Renal cortical epithelial cell (primary cell): ENCODE measurements at regions not wholly inside any gene's neighbourhood (a gene's known extent, or its start where the extent isn't known, plus 50 kb on each side); places are given as distances from the start of the nearest gene placed in this dataset.
A peak's percentile ranks its signal among the peaks of the same experiment; 100 is the strongest.
"Not testable (repeated sequence)": the region's sequence is repeated elsewhere in the genome, so short reads cannot be mapped to it uniquely, and the experiment has no call there.

Experiments used
- DNase-seq: peaks from one replicate; pipeline ENCODE4 v3.0.0-alpha.2; 2011; ENCODE audit warnings: low read depth

DNA sequence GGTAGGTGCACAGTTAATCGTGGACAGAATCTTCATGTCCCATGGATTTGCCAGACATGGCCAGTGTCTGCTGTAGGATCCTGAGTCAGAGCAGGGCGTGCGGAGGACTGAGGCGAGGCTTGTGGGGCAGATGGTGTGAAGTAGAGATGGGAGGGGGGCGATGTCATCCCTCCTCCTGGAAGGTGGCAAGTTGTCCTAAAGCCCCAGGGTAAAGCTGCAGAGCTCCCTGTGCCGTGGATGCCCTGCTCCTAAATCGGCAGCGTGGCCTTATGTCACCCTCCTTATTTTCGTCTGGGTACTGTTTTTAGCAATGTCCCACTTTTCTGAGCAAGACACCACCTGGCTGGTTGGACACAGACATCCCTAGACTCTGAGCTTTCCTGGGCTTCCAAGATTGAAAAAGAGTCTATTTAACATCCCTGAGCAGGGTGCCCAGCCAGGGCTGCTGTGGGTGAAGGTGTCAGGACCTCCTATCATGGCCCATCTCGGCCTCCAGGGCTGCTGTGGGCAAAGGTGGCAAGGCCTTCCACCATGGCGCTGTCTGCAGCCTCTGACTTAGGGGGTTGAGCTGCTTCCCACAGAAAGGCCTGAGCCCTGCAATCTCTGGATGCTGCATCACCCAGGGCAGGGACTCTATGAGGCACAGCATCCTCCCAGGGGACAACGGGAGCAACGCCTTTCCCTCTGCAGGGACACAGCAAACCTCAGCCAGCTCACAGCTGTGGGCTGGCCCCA, 145.4 kb downstream of the TTLL2 start:
- no peak for DNase-seq

DNA sequence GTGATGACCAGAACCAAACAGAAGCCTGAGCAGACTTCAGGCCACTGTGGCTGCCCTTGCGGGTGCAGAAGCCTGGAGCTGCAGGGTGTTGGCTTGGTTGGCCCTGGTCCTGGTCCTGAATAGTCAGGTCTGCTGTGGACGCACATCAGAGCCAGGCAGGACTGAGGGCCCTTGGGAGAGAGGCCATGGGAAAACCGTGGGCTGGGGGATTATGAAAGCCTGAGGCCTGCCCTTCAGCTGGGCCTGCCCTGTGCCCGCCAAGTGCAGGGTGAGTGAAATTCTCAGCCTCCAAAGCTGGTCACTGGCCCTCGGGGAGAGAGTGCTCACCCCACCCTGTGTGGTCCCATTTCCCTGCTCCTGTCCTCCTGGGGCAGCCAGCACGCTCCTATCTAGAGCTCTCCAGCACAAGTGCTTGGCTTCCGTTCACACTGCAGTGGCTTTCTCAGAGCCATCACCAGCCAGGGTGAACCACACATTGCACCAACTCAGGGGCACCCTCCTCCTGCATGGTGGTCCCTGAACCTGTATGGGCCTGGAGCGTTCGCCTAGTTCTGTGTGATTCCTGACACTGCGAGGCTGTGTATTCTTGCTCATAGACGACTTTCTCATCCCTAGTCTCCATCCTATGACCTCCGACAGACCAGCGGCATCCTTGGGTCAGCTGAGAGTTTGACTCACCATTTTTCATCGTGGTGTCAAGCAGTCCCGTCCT, 146.1 kb downstream of the TTLL2 start:
- no peak for DNase-seq

DNA sequence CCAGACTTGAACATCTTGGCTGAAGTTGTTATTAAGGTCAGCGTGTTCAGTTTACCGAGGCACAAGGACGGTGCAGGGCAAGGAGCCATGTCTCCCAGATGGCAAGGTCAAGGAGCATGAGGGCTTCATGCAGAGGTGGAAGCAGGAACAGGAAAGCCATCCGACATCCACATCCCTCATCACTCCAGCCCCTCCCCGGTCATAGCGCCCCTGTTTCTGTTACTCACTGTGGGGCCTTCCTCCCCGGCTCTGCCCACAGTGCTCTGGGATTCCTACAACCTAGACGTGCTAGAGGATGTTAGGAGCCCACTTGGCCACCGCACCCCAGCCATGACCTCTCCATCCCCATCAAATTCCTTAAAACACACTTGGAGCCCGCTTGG, 146.7 kb downstream of the TTLL2 start:
- no peak for DNase-seq

DNA sequence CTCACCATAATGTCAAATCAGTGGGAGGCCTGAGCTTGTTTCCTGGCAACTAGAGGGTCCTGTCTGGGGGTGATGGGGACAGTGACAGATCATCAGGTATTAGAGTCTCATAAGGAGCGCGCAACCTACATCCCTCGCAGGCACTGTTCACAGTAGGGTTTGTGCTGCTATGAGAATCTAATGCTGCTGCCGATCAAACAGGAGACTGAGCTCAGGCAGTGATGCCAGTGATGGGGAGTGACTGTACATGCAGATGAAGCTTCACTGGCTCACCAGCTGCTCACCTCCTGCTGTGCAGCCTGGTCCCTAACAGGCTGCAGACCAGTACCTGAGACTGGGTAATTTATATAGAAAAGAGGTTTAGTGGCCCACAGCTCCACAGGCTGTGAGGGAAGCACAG, 147.3 kb downstream of the TTLL2 start:
- no peak for DNase-seq

DNA sequence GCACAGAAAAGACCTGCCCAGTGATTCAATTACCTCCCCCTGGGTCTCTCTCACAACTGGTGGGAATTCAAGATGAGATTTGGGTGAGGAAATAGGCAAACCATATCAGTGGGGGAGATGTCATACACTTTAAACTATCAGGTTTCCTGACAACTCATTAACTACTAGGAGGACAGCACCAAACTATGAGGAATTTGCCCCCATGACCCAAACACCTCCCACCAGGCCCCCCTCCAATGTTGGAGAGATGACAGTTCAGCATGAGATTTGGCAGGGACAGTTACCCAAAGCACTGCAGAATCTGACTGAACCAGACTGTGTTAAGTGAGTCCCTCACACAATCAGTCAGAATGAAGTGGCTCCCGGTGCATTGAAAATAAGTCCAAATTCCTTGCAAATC, 148.0 kb downstream of the TTLL2 start:
- DNase-seq = no peak

DNA sequence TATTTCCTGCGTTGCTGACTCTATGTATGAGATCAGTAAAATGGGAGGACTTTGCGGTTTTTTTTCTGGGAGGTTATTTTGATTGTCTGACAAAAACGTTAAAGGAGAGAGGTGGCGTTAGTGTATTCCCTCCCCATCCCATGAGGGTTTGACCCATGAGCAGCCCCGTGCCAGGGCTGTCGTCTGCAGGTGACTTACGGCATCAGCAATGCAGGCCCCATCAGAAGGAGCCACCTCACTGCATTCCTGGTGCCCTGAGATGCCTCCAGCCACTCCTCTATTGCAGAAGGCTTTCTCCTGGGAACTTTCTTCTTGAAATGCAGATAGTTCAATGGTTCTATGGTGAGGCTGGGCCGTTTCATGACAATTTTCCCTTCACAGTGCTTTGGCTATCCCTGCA, 149.3 kb downstream of the TTLL2 start:
- no peak for DNase-seq

DNA sequence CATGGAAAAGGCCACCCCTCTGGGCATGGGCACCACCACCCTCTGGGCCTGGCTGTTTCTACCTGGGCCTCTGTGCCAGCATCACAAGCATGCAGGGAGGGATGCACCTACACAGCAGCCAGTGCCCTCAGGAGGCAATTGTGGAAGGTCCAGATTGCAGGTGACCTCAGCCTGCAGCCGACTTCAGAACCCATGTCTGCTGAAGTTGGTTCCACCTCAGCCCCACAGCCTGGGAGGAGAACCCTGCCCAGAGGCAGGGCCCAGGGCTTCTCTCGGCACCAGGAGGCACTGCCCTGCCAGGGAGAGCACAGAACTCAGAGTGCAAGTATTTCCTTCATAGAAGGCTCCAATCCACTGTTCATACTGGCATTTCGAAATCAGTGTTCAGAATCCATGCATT, 149.8 kb downstream of the TTLL2 start:
- DNase-seq = no peak

DNA sequence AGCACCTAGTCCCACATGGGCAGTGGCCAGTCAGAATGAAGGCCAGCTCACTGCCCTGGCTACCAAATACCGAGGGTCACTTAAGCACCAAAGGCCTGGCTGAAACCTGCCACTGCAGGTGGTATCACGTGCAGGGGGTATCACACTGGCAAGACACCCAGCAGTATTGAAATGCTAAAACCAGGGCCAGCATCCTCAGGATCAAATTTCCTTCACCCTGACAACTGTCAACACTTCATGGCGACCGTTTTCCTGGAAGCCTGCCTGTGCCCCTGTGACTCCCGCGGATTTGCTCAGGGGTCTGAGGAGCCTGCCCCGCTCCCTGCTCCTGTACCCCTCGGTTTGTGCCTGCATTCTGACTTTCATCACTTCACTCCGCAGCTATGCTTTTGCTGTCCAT, 151.1 kb downstream of the TTLL2 start:
- DNase-seq = no peak

DNA sequence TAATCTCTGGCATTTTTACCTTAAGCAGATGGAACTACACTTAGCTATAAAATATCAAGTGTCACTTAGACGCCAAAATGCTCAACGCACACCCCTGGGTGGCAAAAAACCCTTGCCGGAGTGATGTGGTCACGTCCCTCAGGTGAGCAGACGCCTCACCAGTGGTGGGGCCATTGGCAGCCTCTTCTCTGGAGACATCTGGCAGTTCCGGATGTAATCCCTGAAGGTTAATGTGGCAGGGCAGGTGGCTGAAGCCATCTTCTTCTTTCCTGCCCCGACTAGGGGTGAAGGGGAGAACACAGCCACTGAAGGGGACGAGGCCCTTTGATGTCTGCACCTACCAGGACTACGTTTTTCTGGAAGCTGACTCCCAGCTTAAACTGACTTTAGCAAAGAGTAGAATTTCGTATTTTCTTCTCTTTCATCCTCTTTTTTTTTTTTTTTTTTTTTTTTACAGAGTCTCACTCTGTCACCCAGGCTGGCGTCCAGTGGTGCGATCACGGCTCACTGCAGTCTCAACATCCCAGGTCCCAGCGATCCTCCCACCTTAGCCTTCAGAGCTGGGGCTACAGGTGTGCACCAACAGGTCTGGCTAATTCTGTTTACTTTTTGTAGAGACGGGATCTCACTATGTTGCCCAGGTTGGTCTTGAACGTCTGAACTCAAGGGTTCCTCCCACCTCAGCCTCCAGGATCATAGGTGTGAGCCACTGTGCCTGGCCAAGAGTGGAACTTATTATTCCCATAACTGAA, 152.1 kb downstream of the TTLL2 start:
- DNase-seq = no peak

DNA sequence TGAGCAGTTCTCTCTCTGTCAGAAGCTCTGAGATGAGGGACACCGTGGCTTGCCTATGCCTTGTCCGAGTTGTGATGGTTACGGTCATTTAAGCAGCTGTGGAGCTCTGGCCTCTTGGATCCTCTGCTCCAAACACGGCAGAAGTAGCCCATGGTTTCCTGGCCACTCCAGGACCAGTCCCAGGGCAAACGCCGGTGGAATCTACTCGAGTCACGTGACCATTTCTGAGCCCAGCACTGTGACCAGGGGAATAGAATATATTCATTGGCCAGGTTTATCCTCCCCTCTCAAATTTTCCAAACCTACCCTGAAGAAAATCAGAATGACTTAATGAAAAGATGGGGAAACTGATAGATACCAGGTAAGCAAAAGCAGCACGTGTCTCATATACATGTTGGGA, 152.8 kb downstream of the TTLL2 start:
- no peak for DNase-seq

DNA sequence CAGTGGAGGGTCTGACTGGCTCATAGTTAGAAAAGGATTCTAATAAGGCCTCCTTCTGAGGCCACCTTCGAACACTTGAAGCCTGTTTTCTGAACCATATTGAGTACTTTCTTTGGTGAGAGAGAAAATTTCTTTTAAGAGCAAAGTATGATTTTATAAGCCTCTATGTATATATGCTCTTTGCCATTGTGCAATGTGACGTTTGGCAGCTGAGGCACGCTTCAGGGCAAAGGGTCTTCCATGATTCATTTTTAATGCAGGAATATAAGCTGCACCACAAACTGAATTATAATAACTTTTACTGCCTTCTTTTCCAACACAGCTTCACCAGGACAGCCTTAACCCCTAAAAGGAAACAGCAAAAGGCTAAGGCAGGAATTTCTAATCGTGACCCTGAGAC, 154.4 kb downstream of the TTLL2 start:
- no peak for DNase-seq

DNA sequence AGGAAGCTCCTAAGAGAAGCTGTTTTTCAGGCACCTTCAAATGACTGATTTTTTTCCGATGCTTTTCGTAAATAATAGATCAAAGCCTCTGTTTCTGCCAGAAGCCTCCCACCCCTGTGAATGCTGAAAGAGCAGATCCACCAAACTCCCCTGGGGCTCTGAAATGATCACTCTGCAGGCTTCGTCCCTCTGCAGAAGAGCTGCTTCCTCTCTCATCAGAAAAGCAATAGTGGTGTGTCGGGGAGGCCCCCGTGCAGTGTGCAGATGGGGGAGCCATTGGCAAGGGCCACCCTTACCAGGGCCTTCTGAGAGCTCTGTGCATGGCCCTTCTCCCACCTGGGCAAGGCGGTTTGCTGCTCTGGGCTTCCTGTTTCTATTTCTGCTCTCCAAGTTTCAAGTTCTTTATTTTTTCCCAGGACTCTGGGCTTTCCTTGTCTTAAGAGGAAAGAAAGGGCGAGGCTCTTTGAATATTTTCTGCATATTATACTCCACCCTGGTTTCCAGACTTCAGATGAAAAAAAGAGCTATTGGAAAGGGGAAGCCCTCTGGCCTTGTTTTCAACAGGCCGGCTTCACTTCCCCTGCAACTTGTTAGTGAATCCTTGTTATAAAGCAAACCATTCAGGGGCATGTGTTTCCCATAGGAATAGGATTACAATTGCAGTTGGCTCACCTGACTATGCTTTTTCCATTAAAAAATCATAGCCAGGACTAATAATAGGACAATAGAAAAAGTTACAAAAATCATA, 155.2 kb downstream of the TTLL2 start:
- no peak for DNase-seq

DNA sequence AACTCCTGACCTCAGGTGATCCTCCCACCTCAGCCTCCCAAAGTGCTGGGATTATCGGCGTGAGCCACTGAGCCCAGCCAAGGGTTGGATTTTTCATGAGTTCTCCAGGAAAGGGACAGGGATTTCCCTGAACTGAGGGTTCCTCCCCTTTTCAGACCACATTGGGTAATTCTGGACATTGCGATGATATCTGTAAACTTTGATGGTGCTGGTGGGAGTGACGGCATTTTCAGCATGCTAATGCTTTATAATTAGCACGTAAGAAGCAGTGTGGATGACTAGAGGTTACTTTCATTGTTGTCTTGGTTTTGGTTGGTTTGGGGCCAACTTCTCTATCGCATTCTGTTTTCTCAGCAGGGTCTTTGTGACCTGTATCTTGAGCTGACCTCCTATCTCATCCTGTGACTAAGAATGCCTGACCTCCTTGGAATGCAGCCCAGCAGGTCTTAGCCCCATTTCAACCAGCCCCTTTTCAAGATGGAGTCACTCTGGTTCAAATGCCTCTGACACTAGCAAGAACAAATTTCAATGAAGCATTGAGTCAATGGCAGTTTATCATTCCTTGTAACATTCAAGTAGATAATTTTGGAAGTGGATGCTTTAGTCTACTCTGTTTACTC, 156.5 kb downstream of the TTLL2 start:
- DNase-seq = no peak

DNA sequence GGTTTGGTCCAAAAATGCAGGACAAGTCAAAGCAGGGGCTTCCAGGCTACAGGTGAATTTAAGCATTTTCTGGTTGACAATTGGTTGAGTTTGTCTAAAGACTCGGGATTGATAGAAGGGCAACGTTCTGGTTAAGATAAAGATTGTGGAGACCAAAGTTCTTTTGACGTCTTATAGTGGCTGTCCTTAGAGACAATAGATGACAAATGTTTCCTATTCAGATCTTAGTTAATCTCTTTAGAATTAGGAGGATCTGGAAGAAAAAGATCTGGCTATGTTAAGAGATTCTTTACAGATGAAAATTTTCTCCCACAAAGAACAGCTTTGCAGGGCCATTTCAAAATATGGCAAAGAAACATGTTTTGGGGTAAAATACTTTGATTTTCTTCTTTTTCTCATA, 157.9 kb downstream of the TTLL2 start:
- DNase-seq = not testable (repeated sequence)

DNA sequence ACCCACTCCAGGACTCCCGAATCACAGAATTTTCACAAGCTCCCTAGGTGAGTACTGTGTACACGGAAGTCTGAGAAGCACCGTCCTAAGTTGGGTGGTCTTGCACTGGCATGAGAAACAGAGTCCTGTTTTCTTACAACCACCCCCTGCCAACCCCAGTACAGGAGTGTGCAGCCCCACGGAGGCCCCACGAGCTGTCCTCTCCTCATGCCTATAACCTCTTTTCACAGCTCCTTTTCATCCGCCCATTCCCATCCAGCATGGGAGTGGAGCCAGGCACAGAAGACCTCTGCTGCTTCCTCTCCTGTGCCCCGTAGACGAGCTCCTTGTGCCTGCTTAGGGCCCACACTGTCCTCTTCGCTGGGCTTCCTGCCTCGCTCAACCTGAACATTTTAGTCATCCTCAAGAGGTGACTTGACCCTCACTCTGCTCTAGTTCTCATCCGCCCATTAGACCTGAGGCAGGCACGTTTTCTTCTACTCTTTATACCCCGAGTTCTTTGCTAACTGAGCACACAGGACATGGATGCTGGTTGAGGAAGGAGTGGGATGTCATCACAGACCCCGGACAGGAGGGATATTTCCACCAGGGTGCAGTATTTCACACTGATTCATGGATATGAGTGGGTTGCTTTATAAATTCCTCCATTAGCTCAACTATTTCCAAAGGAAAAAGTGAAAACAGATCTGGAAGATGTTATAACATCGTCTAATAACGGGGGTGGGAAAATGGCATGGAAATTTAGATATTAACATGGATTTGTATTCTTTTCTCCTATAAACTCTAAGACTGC, 160.5 kb downstream of the TTLL2 start:
- DNase-seq = peak; percentile 29

DNA sequence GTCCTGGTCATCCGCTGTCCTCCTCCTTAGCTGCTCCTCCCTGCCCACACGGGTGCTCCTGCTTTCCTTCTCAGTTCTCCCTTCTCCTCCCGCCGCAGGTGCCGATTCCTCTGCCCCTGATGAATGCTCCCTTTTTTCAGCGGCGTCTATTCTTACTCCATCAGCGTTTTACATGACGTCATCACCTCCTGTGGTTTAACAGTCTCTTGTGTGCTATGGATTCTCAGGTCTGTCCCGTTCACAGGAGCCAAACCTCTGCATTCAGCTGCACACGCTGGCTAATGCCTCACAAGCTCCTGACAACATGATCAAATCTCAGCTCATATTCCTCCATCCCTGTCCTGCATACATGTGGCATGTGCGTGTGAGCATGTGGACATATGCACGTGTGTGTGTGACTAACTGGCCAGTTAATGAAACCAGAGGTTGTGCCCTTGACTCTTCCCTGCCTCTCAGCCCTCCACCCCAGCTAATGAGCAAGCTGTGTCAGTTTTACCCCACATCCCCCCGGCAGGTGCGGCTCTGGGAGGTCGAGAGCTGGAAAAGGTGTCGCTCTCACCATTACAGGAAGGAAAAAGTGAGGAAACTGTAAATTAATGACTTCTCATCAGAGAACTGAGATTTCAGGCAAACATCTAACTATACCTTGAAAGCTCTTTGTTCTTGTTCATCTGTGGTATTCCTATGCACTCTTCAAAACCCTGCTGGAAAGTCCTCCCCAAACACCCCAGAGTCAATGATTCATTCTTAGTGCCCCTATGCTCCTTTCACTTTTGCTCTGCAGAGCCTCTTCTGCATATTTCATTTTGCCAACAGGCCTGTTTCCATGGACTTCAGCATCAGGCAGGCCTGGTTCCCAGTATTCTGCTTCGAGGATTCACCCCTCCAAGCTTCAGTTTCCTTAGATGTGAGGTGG, 163.1 kb downstream of the TTLL2 start:
- no peak for DNase-seq

DNA sequence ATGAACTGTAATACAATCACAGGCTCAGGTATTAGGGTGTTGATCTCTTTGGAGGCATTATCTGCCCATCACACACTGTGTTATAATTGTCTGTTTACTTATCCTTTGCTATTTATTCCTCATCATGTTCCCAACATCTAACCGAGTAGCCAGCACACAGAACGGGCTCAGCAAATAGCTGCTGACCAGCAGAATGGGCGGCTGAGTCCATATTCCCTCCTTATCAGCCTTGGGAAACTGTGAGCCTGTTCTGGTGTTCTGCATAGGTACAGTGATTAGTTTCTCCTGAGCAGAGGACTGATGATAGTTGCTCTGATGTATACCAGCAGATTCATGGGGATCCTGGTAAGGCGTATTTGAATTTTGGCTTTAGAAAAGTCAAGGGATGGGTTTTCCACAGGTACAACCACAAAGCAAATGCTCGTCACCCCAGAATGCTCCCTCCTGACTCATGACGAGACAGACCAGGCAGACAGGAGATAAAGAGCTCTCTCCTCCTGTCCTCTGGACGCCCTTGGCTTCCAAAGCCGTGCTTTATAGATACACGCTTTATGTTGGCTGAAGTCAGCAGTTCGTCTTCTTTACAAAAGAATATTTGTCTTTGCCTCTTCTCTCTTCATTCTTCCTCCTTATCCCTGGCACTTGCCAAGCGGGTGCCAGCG, 166.7 kb downstream of the TTLL2 start:
- DNase-seq = no peak

DNA sequence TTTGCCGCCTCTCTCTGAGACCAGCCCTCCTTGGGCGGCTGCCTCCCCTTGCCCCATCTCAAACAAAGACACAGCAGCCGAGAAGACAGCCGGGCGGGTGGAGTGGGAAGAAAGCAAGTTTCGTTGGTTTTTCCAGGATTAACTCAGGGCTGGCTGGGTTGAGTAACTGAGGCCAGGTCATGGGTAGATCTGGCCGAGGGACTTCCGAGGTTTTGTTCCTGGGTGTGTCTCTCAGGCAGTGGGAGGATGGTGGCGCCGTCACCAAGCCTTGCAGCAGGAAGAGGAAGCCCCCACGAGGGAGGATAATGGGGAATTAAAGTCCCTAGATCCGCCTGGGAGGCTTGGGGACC, 167.2 kb downstream of the TTLL2 start:
- no peak for DNase-seq

DNA sequence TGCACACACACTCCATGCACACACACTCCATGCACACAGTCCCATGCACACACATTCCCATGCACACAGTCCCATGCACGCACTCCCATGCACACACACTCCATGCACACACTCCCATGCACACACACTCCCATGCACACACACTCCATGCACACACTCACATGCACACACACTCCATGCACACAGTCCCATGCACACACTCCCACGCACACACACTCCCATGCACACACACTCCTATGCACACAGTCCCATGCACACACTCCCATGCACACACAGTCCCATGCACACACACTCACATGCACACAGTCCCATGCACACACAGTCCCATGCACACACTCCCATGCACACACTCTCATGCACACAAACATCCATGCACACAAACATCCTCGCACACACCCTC, 168.4 kb downstream of the TTLL2 start:
- DNase-seq = no peak
